KG1 (cell line): ENCODE measurements at regions not wholly inside any gene's neighbourhood (a gene's known extent, or its start where the extent isn't known, plus 50 kb on each side); places are given as distances from the start of the nearest gene placed in this dataset.

ENCODE experiments used
- DNase-seq: peaks from one replicate; lab custom pipeline; 2025; lab: John Stamatoyannopoulos, UW

DNA sequence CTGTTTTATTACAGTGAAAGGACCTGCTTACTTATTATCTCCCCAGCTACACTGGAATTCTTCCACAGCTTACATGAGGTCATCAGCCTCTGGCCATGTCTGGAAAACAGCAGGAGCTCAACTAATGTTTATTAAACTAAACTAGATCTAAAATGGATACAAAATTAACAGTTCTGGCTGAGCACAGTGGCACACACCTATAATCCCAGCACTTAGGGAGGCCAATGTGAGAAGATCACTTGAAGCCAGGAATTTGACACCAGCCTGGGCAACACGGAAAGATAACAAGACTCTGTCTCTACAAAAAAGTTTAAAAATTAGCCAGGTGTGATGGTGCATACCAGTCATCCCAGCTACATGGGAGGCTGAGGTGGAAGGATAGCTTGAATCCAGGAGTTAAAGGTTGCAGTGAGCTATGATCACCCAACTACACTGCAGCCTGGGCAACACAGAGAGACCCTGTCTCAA lies 220.8 kb upstream of the MARCKS start:
- no peak for DNase-seq

DNA sequence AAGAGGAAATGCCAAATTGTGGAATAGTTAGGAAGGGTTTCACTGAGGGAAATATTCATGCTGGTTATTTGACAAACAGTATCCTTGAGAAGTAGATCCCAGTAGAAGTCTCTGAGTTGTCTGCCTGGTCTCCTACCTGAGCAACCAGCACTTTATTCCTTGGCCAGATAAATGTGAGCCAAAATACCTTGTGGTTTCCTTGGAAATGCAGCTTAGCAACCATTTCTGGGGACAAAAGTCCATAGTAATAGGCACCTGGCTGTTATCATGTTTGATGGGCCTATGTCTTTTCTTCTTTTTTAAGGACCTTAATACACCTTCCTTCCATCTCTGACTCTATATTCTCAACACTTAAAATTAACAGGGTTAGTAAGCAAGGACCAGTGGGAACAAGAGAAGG lies 217.1 kb upstream of the MARCKS start:
- DNase-seq = no peak

DNA sequence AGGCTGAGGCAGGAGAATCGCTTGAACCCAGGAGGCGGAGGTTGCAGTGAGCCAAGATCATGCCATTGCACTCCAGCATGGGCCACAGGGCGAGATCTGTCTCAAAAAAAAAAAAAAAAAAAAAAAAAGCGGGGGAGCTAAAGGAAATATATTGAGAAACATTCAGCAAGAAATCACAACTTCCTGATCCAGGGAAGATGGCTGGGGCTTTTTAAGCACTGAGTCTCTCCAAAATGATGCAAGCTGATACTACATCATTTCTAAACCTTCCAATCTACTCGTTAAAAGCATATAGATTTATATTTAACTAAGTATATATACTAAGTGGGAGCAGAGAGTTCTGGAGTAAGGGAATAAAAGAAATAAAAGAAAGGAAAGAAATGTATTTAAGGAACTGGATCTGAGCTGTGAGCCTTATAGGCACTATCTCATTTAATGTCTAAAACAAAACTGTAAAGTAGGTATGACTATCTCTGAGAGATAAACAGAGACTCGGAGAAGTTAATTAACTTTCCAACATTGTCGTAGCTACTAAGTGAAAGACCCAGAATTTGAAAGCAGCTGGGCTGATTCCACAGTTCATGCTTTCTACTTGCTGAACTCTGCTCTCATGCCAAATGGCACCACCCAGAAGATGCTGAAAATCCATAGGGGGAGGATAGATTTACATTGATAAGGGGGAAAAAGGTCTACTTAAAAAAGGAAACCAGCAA lies 215.0 kb upstream of the MARCKS start:
- no peak for DNase-seq

DNA sequence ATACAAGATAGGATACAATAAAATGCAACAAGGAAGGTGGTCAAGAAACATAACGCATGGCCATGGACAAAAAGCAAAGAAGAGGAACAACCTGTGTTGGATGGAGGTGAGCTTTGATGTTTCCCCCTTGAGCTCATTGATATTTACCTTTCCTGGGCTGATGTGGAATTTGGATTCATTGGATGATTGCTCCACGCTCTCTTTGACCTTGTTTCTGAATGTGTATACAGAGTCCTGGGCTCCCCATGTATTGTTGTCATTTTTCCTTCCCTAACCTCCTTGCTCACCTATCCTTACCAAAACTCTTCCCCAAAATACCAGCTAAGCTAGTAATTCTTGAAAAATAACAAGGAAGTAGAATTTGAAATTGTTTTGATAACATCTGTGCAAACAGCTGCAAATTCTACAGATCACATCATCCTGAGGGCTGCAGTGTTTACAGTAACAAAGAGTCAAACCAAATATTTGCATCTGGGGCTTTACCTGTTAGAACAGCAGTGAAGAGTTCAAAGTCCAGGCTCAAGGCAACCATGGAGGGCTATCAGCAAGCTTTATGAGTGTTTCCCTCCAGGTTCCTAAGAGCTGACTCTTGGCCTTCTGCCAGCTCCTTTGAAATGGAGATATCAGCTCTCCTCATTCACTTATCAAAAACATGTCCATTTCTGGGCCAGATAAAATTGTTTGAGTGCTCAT lies 214.3 kb upstream of the MARCKS start:
- no peak for DNase-seq

DNA sequence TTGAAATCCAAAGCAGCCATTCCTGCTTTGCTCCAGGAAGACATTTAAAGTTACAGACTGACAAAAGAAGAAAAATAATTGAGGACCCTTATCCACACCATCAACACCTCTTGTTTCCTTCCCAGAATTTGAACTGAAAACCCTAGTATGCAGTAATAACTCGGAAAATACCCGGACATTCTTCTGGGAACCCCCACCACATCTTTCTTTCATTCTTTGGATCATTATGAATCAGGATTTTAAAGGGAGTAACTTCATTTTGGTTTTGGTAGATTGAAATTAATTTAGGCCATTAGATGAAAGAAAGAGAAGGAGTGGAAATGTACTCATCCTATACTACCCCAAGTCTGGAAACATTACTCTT lies 213.8 kb upstream of the MARCKS start:
- no peak for DNase-seq

DNA sequence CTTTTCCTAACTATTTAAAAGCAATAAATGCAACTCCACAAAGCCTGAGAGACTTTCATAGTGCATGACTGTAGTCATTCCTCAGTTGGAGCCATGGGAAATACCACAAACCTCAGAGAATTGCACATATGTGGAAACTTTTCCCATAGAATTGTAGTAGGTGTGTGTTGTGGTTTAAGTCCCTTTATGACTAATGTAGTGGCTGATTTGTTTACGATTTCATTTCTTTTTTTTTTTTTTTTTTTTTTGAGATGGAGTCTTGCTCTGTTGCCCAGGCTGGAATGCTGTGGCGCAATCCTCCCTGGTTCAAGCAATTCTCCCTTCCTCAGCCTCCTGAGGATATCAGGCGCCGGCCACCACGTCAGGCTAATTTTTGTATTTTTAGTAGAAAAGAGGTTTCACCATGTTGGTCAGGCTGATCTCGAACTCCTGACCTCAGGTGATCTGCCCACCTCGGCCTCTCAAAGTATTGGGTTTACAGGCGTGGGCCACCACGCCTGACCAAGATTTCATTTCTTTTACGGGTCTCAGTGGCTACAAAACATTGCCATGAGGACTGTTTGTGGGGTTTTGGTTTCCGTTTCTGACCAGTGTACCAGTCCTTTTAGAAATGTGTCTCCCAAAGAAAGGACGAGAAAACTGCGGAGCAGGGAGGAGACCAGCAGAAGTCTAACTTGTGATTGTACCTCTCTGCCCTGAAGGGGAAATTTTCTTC lies 212.1 kb upstream of the MARCKS start:
- no peak for DNase-seq

DNA sequence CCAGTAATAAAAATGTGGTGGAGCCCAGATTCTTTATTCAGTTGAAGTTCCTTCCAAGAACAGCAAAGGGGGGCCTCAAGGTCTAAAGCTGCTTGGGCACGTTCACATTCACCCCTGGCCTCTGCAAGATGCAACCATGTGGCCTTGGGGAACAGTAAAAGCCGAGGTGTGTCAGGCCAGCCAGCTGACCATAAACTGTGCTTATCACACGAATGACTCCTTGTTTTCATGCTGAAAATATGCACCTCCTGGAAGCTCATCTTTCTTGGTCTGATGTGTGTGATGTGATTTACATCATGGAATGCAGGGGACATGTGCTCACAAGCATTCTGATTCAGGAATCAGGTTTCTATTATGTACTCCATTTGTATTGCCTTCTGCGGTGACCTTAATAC lies 211.6 kb upstream of the MARCKS start:
- no peak for DNase-seq

DNA sequence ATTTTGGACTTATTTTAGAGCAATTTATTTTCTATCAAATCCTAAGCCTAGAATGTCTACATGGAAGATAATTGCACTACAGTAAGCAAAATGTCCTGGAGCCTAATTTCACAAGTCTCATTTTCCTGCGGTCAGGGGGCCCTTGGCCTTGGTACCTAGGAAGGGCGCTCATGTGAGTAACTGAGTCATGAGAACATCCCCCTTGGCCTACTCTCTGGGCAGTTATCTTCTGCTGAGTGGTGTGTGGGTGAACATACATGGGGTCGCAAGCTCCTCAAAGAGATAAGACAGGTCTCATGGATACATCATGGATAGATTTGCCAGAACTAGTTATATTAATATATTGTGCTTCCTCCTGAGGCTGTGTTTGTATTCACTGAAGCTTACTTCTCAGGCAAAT lies 211.2 kb upstream of the MARCKS start:
- no peak for DNase-seq

DNA sequence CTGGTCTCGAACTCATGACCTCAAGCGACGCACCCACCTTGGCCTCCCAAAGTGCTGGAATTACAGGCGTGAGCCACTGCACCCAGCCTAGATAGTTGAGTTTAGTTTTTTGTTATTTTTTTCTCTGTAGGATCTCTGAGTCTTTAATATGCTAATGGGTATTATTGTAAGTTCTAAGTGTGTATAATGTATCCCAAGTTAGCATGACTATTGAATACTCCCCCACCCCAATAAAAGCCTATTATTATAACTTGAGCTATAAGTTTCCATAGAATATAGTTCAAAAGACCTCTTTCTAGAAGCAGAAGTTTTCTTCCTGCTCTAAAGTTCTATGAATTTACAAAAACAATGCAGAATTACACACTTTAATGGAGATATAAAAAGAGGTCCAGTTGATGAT lies 210.4 kb upstream of the MARCKS start:
- DNase-seq = no peak

DNA sequence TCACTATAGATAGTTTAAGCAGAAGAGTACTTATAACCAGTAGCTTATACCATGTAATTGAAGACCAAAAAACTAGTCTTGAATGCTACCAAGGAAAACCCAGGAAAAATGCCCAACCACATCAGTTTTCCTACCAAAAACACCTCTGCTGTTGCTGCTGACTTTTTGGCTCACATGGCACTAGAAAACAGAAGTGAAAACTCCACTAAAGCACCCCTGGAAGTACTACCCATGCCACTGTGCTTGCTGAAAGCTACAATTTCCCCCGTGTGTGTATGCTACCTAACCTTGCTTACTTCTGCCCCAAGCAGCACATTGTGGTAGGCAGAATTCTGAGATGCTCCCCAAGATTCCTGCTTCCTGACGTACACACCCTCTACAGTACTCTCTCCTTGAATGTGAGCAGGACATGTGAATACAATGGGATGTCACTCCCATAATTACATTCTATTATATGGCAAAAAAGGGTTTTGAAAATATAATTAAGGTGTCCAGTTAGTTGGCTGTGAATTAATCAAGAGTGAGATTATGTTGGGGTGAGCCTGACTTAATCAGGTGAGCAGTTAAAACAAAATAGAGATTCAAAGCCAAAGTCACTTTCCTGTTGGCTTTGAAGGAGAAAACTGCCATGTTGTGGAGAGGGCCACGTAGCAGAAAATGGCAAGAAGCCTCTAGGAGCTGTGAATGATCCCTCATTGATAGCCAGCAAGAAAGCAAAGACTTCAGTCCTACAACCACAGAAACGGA lies 209.8 kb upstream of the MARCKS start:
- no peak for DNase-seq

DNA sequence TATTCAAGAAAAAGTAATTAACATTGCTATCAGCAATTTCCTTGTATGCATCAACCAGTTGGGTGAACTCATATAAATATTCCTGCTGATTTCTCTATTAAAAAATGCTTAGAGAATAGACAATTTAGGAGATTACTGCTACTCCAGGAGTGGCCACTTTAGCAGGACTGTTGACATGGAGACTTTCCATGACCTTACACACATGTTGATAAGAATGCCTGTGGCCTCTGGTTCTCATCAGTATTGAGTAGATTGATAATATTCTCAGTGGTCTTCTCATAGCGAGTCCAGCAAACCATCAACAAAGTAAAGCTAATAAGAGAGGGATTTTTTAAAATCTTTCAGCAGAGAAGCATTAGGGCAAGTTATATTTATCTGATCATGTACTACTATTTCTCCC lies 208.4 kb upstream of the MARCKS start:
- no peak for DNase-seq

DNA sequence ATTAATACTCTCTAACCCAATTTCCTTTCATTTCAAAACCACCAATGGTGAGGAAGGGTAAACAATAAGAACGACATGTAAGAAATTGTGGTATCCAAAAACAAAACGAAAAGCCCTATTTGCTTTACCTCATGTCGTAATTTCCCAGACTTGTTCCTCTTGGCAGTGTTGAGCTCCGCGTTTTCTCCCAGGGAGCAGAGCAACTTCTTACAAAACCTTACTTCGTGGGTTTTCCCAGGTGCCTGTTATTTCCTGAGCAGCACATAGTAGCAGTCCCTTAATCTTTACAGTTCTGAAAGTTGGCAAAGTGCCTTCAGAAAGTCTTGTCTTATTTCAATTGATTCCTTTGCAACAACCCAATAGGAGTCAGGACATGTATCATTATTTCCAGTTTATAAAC lies 207.9 kb upstream of the MARCKS start:
- no peak for DNase-seq

DNA sequence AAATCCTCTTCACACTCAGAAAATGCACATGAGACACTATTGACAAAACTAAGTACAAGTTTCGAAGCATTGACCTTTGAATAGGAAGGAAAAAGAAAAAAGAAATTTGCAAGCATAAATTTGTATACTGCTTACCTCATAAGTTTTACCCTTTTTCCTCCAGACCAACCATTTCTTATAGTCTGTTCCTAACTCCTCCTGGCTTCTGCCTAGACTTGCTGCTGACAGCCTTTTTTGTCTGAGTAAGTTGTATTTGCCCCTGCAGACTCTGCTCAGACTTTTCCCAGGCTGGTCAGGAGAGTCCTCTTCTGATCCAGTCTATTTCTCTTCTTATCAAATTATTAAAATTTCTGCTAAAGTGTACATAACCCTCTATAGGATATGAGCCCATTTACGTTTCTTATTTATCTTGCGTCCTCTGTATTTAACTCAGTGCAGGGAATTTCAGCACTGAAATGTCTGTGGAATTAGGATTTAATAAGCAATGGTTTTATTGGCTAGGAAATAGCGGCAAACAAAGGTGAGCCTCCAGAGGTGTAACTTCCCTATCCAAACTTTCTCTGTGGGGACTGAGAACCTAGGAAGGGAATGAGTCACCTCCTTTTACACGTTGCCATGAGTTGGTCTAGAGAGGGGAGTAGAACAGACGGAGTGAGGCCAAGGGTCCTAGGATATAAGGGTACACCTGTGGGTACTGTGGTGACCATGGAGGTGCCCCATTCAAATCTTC lies 207.1 kb upstream of the MARCKS start:
- DNase-seq = no peak

DNA sequence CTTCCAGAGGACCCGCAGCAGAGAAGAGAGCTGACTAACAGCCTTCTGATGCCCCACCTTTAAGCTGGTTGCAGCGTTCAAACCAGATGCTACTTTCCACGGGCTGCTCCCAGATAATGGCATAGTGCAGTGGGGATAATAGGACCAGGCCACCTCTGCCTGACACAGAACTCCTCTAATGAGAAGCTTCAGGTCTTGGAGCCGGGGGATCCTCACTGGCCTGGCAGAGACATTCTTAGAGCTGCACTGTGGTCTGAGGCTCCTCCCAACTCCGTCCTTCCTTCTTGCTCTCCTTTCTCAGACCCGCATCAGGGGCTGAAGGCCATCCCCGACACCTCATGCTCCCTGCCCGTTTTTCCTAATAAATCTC lies 206.6 kb upstream of the MARCKS start:
- no peak for DNase-seq

DNA sequence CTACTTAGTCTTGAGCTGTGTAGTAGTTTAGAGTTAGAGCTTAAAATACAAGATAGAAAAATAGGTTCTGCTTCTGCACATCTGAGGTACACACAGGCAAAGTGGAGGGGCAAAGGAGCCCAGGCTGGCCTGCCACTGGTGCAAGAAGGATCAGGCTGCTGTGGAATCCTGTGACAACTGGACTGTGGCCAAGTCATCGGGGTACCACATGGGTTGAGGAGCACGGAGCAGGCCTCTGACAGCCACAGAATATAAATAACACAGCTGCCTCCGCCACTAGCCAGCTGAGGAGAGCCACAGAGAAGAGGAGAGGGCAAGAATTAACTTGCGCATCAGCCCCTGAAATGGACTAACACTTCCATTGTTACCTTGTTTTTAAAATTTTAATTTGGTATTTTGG lies 206.0 kb upstream of the MARCKS start:
- no peak for DNase-seq

DNA sequence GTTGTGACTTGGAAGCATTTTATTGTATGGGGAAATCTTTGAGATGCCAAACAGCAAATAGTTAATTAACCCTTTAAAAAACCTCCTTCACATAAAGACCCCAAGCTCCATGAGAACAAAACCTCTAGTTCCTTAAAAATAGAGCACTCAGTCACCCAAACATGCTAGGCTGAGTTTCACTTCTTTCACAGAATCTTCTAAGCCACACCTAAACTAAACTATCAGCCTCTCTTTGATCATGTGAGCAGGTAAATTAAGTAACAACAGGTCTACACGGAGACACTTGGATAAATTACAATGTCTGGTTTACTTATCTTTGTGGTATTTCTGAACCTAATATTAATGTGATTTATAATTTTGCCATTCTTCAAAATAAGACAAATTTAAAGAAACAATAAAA lies 205.2 kb upstream of the MARCKS start:
- DNase-seq = no peak

DNA sequence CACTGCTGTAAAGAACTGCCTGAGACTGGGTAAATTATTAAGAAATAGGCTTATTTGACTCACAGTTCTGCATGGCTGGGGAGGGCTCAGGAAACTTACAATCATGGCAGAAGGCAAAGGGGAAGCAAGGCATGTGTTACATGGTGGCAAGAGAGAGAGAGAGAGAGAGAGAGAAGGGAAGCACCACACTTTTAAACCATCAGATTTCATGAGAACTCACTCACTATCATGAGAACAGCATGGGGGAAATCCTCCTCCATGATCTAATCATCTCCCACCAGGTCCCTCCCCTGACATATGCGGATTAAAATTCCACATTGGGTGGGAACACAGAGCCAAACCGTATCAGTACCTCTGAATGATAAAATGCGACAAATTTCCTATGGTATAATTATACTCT lies 203.9 kb upstream of the MARCKS start:
- no peak for DNase-seq

DNA sequence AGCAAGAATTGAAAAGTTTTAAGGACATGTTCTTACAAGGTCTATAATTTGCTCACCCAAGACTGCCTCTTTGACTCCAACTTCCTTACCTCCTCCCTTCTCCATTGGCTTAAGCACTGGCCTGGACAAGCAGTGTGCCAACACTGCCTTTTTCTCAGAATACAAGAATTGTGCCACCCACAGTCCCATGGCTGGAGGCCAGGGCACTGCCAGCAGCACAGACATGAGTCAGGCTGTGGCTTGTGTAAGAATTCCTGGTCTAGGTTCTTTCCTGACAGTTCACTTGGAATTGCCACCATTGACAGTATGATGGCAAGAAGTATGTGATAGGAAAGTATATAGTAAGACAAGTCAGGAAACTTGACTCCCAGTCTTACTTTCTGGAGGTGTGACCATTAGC lies 202.7 kb upstream of the MARCKS start:
- DNase-seq = no peak

DNA sequence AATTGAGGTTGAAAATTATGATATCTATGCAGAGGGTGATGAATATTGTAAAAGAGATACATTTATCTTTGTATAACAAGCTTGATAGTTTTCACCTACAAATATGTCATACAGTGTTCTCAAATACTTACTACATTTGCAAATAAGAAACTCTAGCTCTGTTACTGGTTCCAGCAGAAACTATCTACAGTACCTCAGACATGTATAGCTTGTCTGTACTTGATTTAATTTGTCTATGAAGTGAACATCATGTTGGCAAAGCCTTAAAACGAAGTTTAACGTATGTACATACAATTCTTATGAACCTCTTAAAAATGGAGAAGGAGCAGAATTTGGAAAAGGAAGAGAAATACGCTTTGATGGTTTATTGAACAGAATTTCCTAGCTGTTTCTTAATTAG lies 201.4 kb upstream of the MARCKS start:
- DNase-seq = no peak

DNA sequence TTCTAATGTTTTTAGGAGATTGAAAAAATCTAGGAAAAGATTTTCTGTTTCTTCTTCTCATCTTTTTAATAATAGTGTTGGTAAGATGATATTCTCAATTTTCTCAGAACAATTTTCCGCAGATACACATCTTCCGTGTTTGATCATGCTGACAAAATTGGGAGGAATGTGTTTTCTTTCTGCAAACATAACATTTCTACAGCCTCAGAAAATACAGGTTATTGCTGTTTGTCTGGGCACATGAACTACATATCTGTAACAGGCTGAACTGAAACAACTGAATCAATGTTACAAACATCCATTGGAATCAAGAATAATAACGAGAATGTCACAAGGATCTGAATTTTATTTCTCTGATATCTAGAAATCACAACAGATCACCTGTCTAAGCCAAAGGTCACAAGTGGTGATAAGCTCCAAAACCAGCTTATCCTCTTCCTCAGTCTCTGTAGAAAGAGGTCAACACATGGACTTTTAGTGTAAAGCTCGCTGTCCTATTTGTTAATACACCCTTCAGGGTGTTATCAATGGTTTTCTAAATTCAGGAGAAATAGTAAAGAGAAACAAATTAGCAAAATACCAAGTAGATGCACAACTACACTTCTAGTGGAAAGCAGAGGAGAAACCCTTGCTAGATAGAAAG lies 197.3 kb upstream of the MARCKS start:
- no peak for DNase-seq

DNA sequence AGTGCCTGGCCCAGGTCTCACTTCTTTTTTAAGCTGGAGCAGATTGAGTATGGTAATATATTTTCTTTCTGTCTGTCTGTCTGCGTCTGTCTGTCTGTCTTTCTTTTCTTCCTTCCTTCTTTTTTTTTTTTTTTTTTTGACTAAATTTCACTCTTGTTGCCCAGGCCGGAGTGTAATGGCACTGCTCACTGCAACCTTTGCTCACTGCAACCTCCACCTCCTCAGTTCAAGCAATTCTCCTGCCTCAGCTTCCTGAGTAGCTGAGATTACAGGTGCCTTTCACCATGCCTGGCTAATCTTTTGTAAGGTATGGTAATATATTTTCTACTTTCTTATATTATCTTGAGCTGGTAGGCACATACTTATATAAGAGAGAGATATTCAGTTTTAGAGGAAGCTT lies 196.3 kb upstream of the MARCKS start:
- DNase-seq = no peak
